Activated CD4-positive, alpha-beta T cell treated with anti-CD3 and anti-CD28 coated beads, Interleukin-2, amount 50 U/mL, for 4 hours (primary cell): ENCODE measurements at regions not wholly inside any gene's neighbourhood (a gene's known extent, or its start where the extent isn't known, plus 50 kb on each side); places are given as distances from the start of the nearest gene placed in this dataset.

Experiments
- DNase-seq, 2 experiments: peaks; one replicate each; pipeline ENCODE4 v3.0.0-alpha.2; 2020

GRCh38 chr13:40152145-40152544, 496.7 kb downstream of the COG6 start:
- no peak for DNase-seq

GRCh38 chr13:40152922-40153321, 497.5 kb downstream of the COG6 start:
- DNase-seq, result no peak

DNA sequence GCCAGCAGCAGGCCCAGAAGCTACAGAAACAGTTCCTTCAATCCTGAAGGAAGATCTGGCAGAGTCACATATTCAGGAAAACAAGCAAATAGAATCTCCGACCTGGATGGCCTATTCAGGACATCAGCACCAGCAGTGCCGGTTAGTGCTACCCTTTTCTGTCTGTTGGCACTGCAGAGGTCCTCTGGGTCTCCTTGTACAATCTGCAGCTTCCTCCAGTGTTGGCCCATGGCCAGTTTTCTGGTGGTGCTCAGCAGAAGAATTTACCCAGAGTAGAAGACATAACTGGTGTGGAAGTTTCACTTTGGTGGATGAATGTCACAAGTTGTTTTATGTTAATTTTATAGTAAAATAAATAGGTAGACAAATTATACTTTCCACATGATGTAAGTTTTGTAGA, 498.1 kb downstream of the COG6 start:
- no peak for DNase-seq

GRCh38 chr13:40155201-40155600, 499.7 kb downstream of the COG6 start:
- DNase-seq, result no peak

DNA sequence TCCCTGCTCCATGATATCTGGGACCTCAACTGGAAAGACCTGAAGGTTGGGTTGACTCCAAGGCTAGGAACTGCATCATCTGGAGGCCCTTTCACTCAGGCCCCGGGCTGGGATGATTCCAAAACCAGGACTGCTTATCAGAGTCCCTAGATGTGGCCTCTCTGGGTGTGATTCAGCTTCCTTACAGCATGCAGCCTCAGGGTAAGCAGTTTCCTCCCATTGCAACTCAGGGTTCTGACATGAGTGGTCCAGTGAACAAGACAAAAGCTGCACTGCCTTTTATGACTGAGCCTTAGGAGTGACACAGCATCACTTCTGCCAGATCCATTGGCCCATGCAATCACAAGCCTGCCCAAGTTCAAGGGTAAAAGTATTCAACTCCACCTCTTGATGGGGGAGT, 502.8 kb downstream of the COG6 start:
- DNase-seq, result no peak

- no peak for DNase-seq
These were observed 503.3 kb downstream of the COG6 start for GRCh38 chr13:40158757-40159156.

- no peak for DNase-seq
These were observed 504.3 kb downstream of the COG6 start for GRCh38 chr13:40159736-40160135.

DNA sequence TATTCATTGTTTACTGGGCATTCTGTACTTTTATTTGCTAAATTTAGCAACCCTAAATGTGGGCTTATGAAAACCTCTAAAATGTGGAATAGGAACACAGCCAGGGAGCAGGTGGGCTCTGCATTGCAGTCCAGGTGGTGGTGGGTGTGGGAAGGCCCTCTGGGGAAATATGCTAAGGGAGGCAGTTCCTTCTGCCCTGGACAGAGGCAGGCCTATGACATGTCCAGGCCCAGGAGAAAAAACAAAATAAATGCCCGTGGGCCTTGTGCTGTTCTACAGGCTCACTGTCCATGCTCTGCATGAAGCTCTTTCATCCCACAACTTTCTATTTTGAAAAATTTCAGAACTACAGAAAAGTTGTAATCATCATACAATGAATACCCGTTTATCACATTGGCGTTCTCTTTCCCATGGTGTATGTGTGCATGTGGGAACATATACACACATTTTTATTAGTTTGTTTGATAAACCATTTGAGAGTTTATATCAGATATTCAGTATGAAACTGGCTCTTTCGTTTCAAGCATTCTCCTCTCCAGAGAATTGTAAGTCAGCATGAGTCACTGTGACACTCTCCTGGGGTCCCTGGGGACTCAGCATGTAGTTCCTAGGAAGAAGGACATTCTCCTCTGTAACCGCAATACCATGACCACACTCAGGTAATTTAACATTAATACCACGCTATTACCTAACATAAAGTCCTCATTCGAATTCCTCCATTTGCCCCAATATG, 505.3 kb downstream of the COG6 start:
- DNase-seq, result no peak

- no peak for DNase-seq
These were observed 505.1 kb downstream of the FOXO1 start for GRCh38 chr13:40161351-40161810.

- DNase-seq, result no peak
These were observed 504.5 kb downstream of the FOXO1 start for GRCh38 chr13:40161931-40162330.

GRCh38 chr13:40163066-40164000, 503.1 kb downstream of the FOXO1 start:
- DNase-seq, result no peak

DNA sequence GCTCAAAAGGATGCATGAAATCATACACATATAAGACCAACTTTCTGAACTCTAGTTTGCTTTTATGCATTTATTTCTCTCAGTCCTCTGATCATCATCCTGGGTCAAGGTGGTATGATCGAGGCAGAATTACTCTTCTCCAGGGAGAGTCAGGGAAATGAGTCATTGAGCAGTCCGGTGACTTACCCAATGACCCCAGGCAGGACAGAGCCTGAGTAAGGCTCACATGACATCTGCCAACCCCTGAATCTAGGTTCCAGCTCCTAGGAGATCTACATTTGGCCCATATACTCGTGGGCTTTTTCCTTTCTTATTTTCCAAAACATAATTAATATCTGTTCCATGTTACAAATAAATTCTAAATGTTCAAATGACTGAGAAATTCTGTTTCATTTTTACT, 502.3 kb downstream of the FOXO1 start:
- no peak for DNase-seq

DNA sequence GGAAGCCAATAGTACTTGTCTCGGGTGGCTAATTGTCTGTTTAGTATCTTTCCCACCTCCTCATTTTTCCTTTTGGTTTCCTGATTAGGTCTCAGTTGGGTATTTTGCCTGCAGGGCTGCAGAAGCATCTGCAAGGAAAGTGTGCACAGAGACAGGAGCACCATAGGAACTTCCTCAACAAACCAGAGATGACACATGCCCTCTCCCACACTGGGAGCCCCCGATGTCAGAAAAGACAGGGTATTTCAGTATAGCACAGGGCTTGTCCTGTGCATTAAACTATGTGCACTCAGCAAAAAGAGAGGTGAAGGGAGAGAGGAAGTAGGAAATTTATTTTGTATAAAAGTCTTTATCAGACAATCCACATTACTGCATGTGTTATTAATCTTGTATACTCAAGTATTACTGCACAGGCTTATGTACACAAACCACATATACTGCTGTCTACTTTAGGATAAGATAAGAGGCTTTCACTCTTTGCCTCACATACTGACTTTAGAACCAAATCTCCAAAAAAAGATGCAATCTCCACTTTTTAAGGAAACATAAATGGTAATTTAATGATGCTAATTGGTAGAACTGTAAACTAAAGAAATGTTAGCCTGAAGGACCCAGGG, 501.0 kb downstream of the FOXO1 start:
- DNase-seq, result no peak

DNA sequence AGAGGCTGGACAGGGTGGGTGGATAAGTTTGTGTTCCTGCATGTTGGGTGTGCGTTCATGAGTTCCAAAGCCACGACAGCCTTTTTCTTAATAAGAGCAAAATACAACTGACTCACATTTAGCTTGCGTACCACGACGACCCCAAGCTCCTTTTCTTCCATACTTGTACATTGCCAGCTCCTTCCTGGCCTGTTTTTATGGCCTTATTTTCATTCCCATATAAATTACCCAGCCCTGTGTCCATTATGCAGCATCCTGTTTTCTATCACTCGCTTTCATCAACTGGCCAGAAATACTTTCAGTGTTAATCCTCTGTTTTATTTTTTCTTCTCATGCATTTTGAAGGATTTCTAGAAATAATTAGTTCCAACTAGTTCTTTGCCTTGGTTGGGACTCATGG, 499.1 kb downstream of the FOXO1 start:
- DNase-seq, result no peak

DNA sequence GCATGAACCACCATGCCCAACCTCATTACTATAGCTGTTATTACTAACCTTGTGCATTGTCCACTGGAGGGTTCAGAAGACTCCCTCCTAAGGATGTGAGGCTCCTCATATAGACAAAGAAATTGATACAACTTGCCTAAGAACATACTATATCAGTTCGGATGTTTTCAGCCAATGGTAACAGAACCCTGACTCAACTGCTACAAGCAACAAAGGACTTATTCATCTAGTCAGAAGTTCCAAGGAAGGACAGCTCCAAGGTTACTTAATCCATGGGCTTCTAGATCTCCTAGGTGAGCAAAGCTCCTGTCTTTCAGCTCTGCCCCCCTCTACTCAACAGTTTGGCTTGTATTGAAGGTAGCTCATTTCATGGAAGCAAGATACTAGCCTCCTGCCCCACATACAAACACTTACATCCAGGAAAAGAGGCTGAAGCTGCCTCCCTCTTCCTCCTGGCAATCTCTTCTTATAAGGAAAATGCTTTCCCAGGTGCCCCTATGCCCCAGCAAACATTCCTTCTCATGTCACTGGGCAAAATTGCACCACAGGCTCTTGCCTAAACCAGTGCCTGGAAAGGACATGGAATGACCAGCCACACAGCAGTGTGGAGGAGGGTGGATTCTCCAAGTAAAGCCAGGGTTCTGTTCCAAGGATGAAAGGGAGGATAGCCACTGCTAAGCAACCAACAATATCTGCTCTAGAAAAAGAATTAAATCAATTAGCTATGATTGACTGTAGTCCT, 497.8 kb downstream of the FOXO1 start:
- no peak for DNase-seq

DNA sequence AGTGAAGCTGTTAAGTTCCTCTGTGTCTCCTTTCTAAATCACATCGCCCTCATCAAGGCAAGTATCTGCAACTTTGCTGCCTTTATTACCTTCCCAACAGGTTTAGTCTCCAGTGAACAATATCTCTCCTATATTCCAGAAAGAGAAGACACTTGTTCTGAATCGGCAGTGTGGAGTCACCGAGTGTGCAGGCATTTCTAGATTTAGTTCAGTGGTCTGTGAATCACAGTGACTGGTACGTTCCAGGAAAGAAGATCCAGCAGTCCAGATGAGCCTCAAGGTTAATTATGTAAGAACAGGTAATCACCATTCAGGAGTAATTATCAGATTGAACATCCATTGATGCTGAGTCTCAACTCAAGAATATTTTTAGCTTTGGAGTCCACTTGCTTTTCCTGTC, 497.0 kb downstream of the FOXO1 start:
- no peak for DNase-seq

GRCh38 chr13:40170091-40170490, 496.4 kb downstream of the FOXO1 start:
- DNase-seq, result no peak

DNA sequence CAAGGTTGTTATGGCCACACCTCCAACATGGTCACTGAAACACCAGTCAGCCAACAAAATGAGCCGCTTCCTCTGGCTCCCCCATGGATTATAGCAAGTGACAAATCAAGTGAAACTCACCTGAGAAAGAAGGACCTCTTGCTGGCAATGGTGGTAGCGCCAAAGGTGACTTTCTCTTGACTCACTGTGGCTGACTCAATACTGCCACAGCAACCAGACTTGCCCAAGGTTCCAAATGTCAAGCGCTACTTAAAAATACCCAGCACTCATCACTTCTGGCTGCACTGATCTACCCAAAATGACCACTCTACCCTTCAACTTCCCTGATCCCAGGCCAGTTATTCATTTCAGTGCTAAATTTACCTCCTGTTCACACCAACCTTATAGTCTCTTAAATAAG, 495.5 kb downstream of the FOXO1 start:
- DNase-seq, result peak; percentile 25 to 41

DNA sequence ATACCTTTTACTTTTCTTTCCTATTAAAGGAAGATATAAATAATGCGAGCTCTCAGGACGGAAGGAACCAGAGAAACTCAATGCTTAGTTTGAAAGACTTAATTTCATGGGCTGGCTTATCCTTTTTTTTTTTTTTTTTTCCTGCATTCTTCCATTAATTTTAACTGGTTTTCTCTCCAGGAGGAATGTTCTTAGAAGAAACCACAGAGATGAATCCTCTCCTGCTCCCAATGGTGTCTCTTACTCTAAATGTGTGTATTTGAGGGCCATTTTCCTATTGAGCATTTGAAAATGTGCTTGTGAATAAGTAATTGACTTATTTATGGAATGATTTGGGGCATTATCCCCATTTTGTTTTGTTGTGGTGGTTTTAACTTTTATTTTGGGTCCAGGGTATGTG, 494.9 kb downstream of the FOXO1 start:
- no peak for DNase-seq

GRCh38 chr13:40172149-40172591, 494.3 kb downstream of the FOXO1 start:
- no peak for DNase-seq

DNA sequence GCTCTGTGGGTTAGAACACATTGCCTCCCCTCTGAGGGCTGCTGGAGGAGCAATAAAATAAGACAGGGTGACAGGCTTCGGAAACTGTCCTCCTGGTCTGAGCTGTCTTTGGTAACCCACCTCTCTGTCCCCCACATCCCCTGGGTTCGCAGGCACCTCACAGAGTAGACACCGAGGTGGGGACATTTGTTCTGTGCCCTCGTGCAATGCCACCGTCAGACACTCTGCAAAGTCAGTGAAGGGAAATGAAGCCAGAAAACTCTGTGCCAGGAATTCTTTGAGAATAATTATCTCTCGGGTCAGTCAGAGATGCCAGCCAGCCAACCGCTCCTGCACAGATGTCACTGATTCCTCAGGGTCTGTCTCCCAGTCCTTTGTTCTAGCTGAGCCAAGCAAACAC, 493.6 kb downstream of the FOXO1 start:
- DNase-seq, result no peak

DNA sequence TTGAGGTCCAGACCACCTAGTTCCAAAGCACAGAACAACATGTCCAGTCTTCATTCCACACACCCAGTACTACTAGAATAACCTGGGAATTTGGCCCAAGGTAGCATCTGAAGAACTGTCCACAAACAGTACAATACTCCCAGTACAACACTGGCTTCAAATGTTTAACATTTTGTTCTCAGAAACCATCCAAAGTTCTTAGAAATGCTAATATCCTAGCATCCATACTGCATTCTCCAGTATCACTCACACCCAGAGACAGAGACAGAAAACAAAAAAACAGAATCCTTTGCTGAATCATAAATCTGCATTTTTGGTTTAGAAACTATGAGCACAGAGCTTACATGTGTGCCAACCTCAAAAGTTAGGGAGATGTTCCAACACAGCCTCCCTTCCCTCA, 490.8 kb downstream of the FOXO1 start:
- no peak for DNase-seq

DNA sequence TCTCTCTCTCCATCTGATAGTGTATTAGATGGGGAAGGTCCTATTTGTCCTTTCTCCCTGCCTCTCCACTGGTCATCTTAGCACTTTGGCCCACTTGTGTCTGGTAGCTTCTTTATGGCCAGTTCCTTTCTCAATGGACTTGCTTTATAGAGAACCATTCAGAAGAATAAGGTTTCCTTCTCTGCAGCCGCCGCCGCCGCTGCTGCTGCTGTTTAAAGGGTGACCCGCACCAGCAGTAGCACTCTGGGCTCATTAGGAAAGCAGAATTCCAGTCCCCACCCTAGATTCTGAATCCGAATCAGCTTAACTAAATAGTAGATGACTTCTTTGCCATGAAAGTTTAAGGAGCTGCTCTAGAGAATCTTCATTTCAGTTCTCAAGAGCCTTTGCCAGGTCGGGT, 490.2 kb downstream of the FOXO1 start:
- DNase-seq, result no peak
